SU-DHL-6 (cell line): ENCODE measurements at regions not wholly inside any gene's neighbourhood (a gene's known extent, or its start where the extent isn't known, plus 50 kb on each side); places are given as distances from the start of the nearest gene placed in this dataset.

Source experiments
- H2AFZ ChIP-seq: fragments of 200-600 bp; sonication (generic); 2 replicates; pipeline ENCODE4 v1.6.1; 2014; ENCODE audit warnings: low read depth, mild to moderate bottlenecking, moderate library complexity, mixed read lengths, antibody characterized with exemption, low read length; ENCODE audit not compliant: severe bottlenecking
- H3F3A ChIP-seq: fragments of 200-600 bp; shearing (Covaris generic); 2 replicates; pipeline ENCODE4 v1.6.0; 2016; ENCODE audit warnings: antibody characterized with exemption, mild to moderate bottlenecking; ENCODE audit not compliant: insufficient read depth
- H3K27ac ChIP-seq: fragments of 200-600 bp; sonication (generic); 2 replicates; pipeline ENCODE4 v1.5.1; 2016; ENCODE audit warnings: low read depth, mild to moderate bottlenecking, low read length, moderate library complexity, mixed read lengths
- H3K27me3 ChIP-seq: fragments of 200-600 bp; sonication (generic), shearing (Covaris generic); 2 replicates; pipeline ENCODE4 v1.6.0; 2014; ENCODE audit warnings: mild to moderate bottlenecking, low read length
- H3K36me3 ChIP-seq: fragments of 200-600 bp; sonication (generic); 2 replicates; pipeline ENCODE4 v1.6.1; 2014; ENCODE audit warnings: mild to moderate bottlenecking, low read length, mixed read lengths
- H3K4me2 ChIP-seq: fragments of 300-600, 200-600 bp; shearing (Covaris generic), sonication (generic); 2 replicates; pipeline ENCODE4 v1.6.0; 2014; ENCODE audit warnings: low read length, low read depth, mild to moderate bottlenecking; ENCODE audit not compliant: poor library complexity, severe bottlenecking
- H3K4me3 ChIP-seq: fragments of 200-600 bp; sonication (generic); 2 replicates; pipeline ENCODE4 v1.5.1; 2014; ENCODE audit warnings: antibody characterized with exemption, low read length, mild to moderate bottlenecking, mixed read lengths; ENCODE audit not compliant: insufficient read depth, poor library complexity, severe bottlenecking
- H3K79me2 ChIP-seq: fragments of 200-600 bp; sonication (generic); 2 replicates; pipeline ENCODE4 v1.6.1; 2014; ENCODE audit warnings: mild to moderate bottlenecking, low read length, moderate library complexity; ENCODE audit not compliant: insufficient read depth
- H3K9ac ChIP-seq: fragments of 200-600 bp; sonication (generic); 2 replicates; pipeline ENCODE4 v1.7.0; 2014; ENCODE audit warnings: mild to moderate bottlenecking, low read length
- H3K9me2 ChIP-seq: fragments of 200-600 bp; sonication (generic); replicated peaks from 2 replicates; pipeline ENCODE4 v1.6.1; 2014; ENCODE audit warnings: low read length; ENCODE audit not compliant: insufficient read depth
- H3K9me3 ChIP-seq: fragments of 200-600 bp; sonication (generic); 2 replicates; pipeline ENCODE4 v1.6.1; 2014; ENCODE audit warnings: low read length, mixed read lengths; ENCODE audit not compliant: insufficient read depth
- H4K20me1 ChIP-seq: fragments of 200-600 bp; sonication (generic); 2 replicates; pipeline ENCODE4 v1.6.1; 2014; ENCODE audit warnings: low read depth, mild to moderate bottlenecking, antibody characterized with exemption, low read length, moderate library complexity, mixed read lengths
- EZH2phosphoT487 ChIP-seq: fragments of 200-600 bp; sonication (generic), shearing (Covaris generic); conservative IDR thresholded peaks from 2 replicates; pipeline ENCODE4 v1.6.1; 2018; ENCODE audit warnings: mild to moderate bottlenecking, antibody characterized with exemption, low read length, moderate library complexity, mixed read lengths
- TF ChIP-seq, protein P1 (sequence below): fragments of 200-600 bp; sonication (generic); IDR thresholded peaks from one replicate; pipeline ENCODE4 v1.5.1; 2017; ENCODE audit warnings: antibody characterized with exemption, mild to moderate bottlenecking, low read length, moderate library complexity; ENCODE audit not compliant: insufficient read depth, poor library complexity, severe bottlenecking

GRCh38 chr1:115564201-115564600, 77.6 kb upstream of the VANGL1 start:
- Histone ChIP-seq H2AFZ (no peak overlapping the region), H3F3A (no peaks in the 10 kb centered on the region), H3K9ac (no peak overlapping the region), H3K9me2 (no peaks in the 10 kb centered on the region), H3K9me3 (peaks cover 6% of the 10 kb centered on the region; the same call in 1 of the 2 replicates), H3K27me3 (no peaks in the 10 kb centered on the region), H3K27ac (no peak overlapping the region), H3K4me3 (no peak overlapping the region), H4K20me1 (no peaks in the 10 kb centered on the region), H3K79me2 (no peaks in the 10 kb centered on the region), H3K36me3 (no peaks in the 10 kb centered on the region), H3K4me2 (no peak overlapping the region)
- no peak for TF ChIP-seq EZH2phosphoT487
- TF ChIP-seq, protein P1, sequence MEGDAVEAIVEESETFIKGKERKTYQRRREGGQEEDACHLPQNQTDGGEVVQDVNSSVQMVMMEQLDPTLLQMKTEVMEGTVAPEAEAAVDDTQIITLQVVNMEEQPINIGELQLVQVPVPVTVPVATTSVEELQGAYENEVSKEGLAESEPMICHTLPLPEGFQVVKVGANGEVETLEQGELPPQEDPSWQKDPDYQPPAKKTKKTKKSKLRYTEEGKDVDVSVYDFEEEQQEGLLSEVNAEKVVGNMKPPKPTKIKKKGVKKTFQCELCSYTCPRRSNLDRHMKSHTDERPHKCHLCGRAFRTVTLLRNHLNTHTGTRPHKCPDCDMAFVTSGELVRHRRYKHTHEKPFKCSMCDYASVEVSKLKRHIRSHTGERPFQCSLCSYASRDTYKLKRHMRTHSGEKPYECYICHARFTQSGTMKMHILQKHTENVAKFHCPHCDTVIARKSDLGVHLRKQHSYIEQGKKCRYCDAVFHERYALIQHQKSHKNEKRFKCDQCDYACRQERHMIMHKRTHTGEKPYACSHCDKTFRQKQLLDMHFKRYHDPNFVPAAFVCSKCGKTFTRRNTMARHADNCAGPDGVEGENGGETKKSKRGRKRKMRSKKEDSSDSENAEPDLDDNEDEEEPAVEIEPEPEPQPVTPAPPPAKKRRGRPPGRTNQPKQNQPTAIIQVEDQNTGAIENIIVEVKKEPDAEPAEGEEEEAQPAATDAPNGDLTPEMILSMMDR, result no peak

GRCh38 chr1:115560027-115560426, 81.7 kb upstream of the VANGL1 start:
- no peak overlapping the region for H2AFZ ChIP-seq
- no peak overlapping the region for H3K4me2 ChIP-seq
- no peaks in the 10 kb centered on the region for H3F3A ChIP-seq
- no peak overlapping the region for H3K27ac ChIP-seq
- H3K36me3 ChIP-seq, result no peaks in the 10 kb centered on the region
- TF ChIP-seq, protein P1, result no peak
- TF ChIP-seq EZH2phosphoT487, result no peak
- H3K79me2 ChIP-seq, result no peaks in the 10 kb centered on the region
- no peaks in the 10 kb centered on the region for H3K9me2 ChIP-seq
- no peaks in the 10 kb centered on the region for H4K20me1 ChIP-seq
- H3K27me3 ChIP-seq, result no peaks in the 10 kb centered on the region
- no peak overlapping the region for H3K4me3 ChIP-seq
- H3K9me3 ChIP-seq, result no peaks in the 10 kb centered on the region
- no peak overlapping the region for H3K9ac ChIP-seq

- H2AFZ ChIP-seq, result no peak overlapping the region
- H3K4me3 ChIP-seq, result no peak overlapping the region
- no peak overlapping the region for H3K4me2 ChIP-seq
- H3K9ac ChIP-seq, result no peak overlapping the region
- no peaks in the 10 kb centered on the region for H3K27me3 ChIP-seq
- no peaks in the 10 kb centered on the region for H3K79me2 ChIP-seq
- H4K20me1 ChIP-seq, result no peaks in the 10 kb centered on the region
- H3K27ac ChIP-seq, result no peak overlapping the region
- no peaks in the 10 kb centered on the region for H3K36me3 ChIP-seq
- no peaks in the 10 kb centered on the region for H3K9me2 ChIP-seq
- no peaks in the 10 kb centered on the region for H3K9me3 ChIP-seq
- TF ChIP-seq EZH2phosphoT487, result no peak
- TF ChIP-seq, protein P1, result no peak
- H3F3A ChIP-seq, result no peaks in the 10 kb centered on the region
Observed at GRCh38 chr1:115558275-115558674, 83.5 kb upstream of the VANGL1 start.

GRCh38 chr1:115557715-115558114, 84.1 kb upstream of the VANGL1 start:
- H3K9ac ChIP-seq, result no peak overlapping the region
- TF ChIP-seq EZH2phosphoT487, result no peak
- TF ChIP-seq, protein P1, result no peak
- no peaks in the 10 kb centered on the region for H3K9me3 ChIP-seq
- no peak overlapping the region for H3K4me2 ChIP-seq
- no peak overlapping the region for H2AFZ ChIP-seq
- H4K20me1 ChIP-seq, result no peaks in the 10 kb centered on the region
- no peak overlapping the region for H3K4me3 ChIP-seq
- no peaks in the 10 kb centered on the region for H3K9me2 ChIP-seq
- H3K36me3 ChIP-seq, result no peaks in the 10 kb centered on the region
- no peaks in the 10 kb centered on the region for H3F3A ChIP-seq
- H3K79me2 ChIP-seq, result no peaks in the 10 kb centered on the region
- no peak overlapping the region for H3K27ac ChIP-seq
- no peaks in the 10 kb centered on the region for H3K27me3 ChIP-seq
